A549 (cell line): ENCODE measurements at regions not wholly inside any gene's neighbourhood (a gene's known extent, or its start where the extent isn't known, plus 50 kb on each side); places are given as distances from the start of the nearest gene placed in this dataset.
A peak's percentile ranks its signal among the peaks of the same experiment; 100 is the strongest.

ENCODE experiments used
- ATAC-seq, 2 experiments: fragments of 200-7000 bp in 1 of 2; fragments of >200 bp in 1 of 2; cut with Nextera tagmentation in 1 of 2; cut with Tn5 transposase in 1 of 2; 3 replicates each; pipeline versions ENCODE4 v1.8.0 to v1.9.1; 2018 to 2020; ENCODE audit warnings: mild to moderate bottlenecking in 1 of 2, moderate library complexity in 1 of 2
- CTCF ChIA-PET: fragments of 300-600 bp; sonication (Branson Sonifier 250); formaldehyde crosslinking; extraction: SDS; loops from one replicate; lab custom pipeline; 2021; ENCODE audit warnings: antibody characterized with exemption, inconsistent platforms; lab: Yijun Ruan, JAX
- POLR2A ChIA-PET: fragments of 350-600 bp; formaldehyde crosslinking; extraction: SDS; loops from one replicate; lab custom pipeline; 2021; ENCODE audit warnings: antibody characterized with exemption, inconsistent platforms; lab: Yijun Ruan, JAX
- DNase-seq, 2 experiments: peaks; one replicate each; pipeline versions ENCODE4 v3.0.0 to v3.0.0-alpha.2; 2011 to 2016; ENCODE audit warnings: low read depth in 1 of 2, low spot score in 1 of 2
- FAIRE-seq: peaks from 2 replicates; lab custom pipeline; 2011; peaks lifted over from hg19 to GRCh38; lab: Jason Lieb, UNC
- H3K27ac ChIP-seq, 2 experiments: fragments of >200 bp; sonication (Bioruptor Twin); formaldehyde crosslinking; 3 replicates each; pipeline ENCODE4 v1.5.1; 2016 to 2017
- H3K4me1 ChIP-seq: fragments of >200 bp; sonication (Bioruptor Twin); formaldehyde crosslinking; 3 replicates; pipeline ENCODE4 v1.6.1; 2016
- H3K4me2 ChIP-seq: fragments of >200 bp; sonication (Bioruptor Twin); formaldehyde crosslinking; 3 replicates; pipeline ENCODE4 v1.6.1; 2016
- H3K4me3 ChIP-seq: fragments of >200 bp; sonication (Bioruptor Twin); formaldehyde crosslinking; 3 replicates; pipeline ENCODE4 v1.5.1; 2016
- H3K9me3 ChIP-seq: fragments of >200 bp; sonication (Bioruptor Twin); formaldehyde crosslinking; 3 replicates; pipeline ENCODE4 v1.6.1; 2016
- CBX8 ChIP-seq: fragments of 200-600 bp; sonication (generic); IDR thresholded peaks from 2 replicates; pipeline ENCODE4 v1.6.1; 2016
- CEBPB ChIP-seq, 2 experiments: fragments of >200 bp in 1 of 2; sonication (Bioruptor Twin) in 1 of 2; formaldehyde crosslinking in 1 of 2; IDR thresholded peaks; 2 replicates each; pipeline ENCODE4 v1.6.1; 2012 to 2016
- CHD2 ChIP-seq: fragments of 150-350 bp; IDR thresholded peaks from 2 replicates; pipeline ENCODE4 v1.6.1; 2014; ENCODE audit warnings: low read length; ENCODE audit not compliant: partially characterized antibody
- CHD4 ChIP-seq: fragments of 200-600 bp; sonication (generic); IDR thresholded peaks from 2 replicates; pipeline ENCODE4 v1.6.1; 2016; ENCODE audit warnings: antibody characterized with exemption, mild to moderate bottlenecking, borderline replicate concordance
- EHF ChIP-seq: fragments of 250-450 bp; sonication (Bioruptor Pico); IDR thresholded peaks from 2 replicates; pipeline ENCODE4 v1.5.0; 2020; ENCODE audit warnings: mild to moderate bottlenecking
- EP300 ChIP-seq, 2 experiments: fragments of >200 bp; sonication (Bioruptor Twin); formaldehyde crosslinking; IDR thresholded peaks; 2 replicates in 1 of 2; 3 replicates in 1 of 2; pipeline ENCODE4 v1.6.1; 2016 to 2017
- ESRRA ChIP-seq: fragments of 150-350 bp; IDR thresholded peaks from 2 replicates; pipeline ENCODE4 v1.6.1; 2014; ENCODE audit warnings: mild to moderate bottlenecking, low read length, borderline replicate concordance
- HEYL ChIP-seq: fragments of 250-450 bp; sonication (Bioruptor Pico); IDR thresholded peaks from 2 replicates; pipeline ENCODE4 v1.8.0; 2021; ENCODE audit warnings: mild to moderate bottlenecking, moderate library complexity
- JUN ChIP-seq, 2 experiments: fragments of >200 bp; sonication (Bioruptor Twin); formaldehyde crosslinking; IDR thresholded peaks; 2 replicates in 1 of 2; 3 replicates in 1 of 2; pipeline ENCODE4 v1.6.1; 2016 to 2017
- JUNB ChIP-seq: fragments of >200 bp; sonication (Bioruptor Twin); formaldehyde crosslinking; IDR thresholded peaks from 2 replicates; pipeline ENCODE4 v1.6.1; 2016
- KDM5A ChIP-seq: fragments of 200-600 bp; sonication (generic); IDR thresholded peaks from 2 replicates; pipeline ENCODE4 v1.6.1; 2016; ENCODE audit warnings: antibody characterized with exemption, mild to moderate bottlenecking
- MAFK ChIP-seq: fragments of 450-650 bp; IDR thresholded peaks from 2 replicates; pipeline ENCODE4 v1.6.1; 2014; ENCODE audit not compliant: partially characterized antibody
- NPAS2 ChIP-seq: fragments of 250-450 bp; sonication (Bioruptor Pico); IDR thresholded peaks from 2 replicates; pipeline ENCODE4 v1.8.0; 2022; ENCODE audit warnings: mild to moderate bottlenecking, moderate library complexity, borderline replicate concordance
- PHF8 ChIP-seq: fragments of 200-600 bp; sonication (generic); IDR thresholded peaks from 2 replicates; pipeline ENCODE4 v1.6.1; 2016; ENCODE audit warnings: low read depth, mild to moderate bottlenecking, antibody characterized with exemption, moderate library complexity, borderline replicate concordance
- POLR2A ChIP-seq: IDR thresholded peaks from 2 replicates; pipeline ENCODE4 v1.6.1; 2012; ENCODE audit warnings: mild to moderate bottlenecking, low read length
- RAD21 ChIP-seq, 2 experiments: fragments of >200 bp in 1 of 2; sonication (Bioruptor Twin) in 1 of 2; formaldehyde crosslinking in 1 of 2; IDR thresholded peaks in 1 of 2; conservative IDR thresholded peaks in 1 of 2; 2 replicates in 1 of 2; 3 replicates in 1 of 2; pipeline ENCODE4 v1.6.1; 2012 to 2018; ENCODE audit warnings: inconsistent platforms in 1 of 2
- RFX5 ChIP-seq: fragments of 450-650 bp; IDR thresholded peaks from 2 replicates; pipeline ENCODE4 v1.7.1; 2014; ENCODE audit warnings: antibody characterized with exemption, mild to moderate bottlenecking, moderate library complexity
- RNF2 ChIP-seq: fragments of 200-600 bp; sonication (generic); IDR thresholded peaks from 2 replicates; pipeline ENCODE4 v1.6.1; 2016; ENCODE audit warnings: low read depth, mild to moderate bottlenecking, antibody characterized with exemption, moderate library complexity, borderline replicate concordance
- TP53 ChIP-seq: fragments of 250-450 bp; sonication (Bioruptor Pico); IDR thresholded peaks from 2 replicates; pipeline ENCODE4 v1.5.0; 2021; ENCODE audit warnings: mild to moderate bottlenecking, moderate library complexity
- ZNF302 ChIP-seq: fragments of 250-450 bp; sonication (Bioruptor Pico); IDR thresholded peaks from 2 replicates; pipeline ENCODE4 v1.9.0; 2021; ENCODE audit warnings: inconsistent platforms, mild to moderate bottlenecking, moderate library complexity
- WGBS: methylation state at CpG from one replicate; pipeline ENCODE4 v1.1.6; 2017; ENCODE audit errors: missing lambda C conversion rate; 5-methylcytosine and 5-hydroxymethylcytosine counted together
- TF ChIP-seq, protein P1 (sequence below): fragments of >200 bp; sonication (Bioruptor Twin); formaldehyde crosslinking; IDR thresholded peaks from 2 replicates; pipeline ENCODE4 v1.6.1; 2016
- TF ChIP-seq, protein P2 (sequence below): fragments of >200 bp; sonication (Bioruptor Twin); formaldehyde crosslinking; IDR thresholded peaks from 3 replicates; pipeline ENCODE4 v1.6.1; 2016
- TF ChIP-seq, protein P3 (sequence below): fragments of 450-650 bp; IDR thresholded peaks from 2 replicates; pipeline ENCODE4 v1.6.1; 2014; ENCODE audit warnings: antibody characterized with exemption

DNA sequence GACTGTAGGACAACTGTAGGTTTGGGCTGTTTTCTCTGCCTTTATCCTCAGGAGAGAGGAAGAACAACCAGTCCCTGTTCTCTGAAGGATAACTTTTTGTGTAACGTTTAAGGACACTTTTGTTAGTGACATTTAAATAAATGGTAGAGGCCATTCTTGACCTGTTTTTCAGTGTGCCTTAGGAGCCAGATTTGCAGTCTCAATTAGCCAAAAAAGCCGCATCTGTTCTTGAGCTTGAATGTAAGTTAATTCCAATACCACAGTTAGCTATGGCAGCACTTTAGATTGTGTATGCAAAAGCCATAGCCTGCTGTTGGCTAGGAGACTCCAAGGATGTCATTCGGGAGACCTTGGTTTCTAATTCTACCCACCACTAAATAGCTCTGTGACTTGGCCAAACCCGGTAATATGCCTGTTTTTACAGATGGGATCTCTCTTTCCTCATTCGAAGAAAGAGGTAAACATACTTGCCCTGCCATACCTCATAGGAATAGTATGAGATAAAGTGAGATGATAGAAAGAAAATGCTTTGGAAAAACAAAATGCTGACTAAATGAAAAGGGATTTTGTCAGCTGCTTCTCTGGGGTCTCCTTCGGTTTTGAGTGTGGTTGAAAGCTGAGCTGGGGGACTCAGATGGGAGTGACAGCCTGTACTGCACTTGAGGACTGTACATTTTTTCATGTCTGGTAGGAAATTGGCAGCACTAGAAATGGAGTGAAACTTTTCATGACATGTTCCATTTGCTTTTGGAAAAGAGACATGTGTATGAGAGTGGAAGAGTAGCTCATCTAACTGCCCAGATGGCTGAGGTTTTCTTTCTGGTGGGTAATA lies 57.3 kb upstream of the ROPN1 start:
- no peaks in the 10 kb centered on the region for H3K4me1 ChIP-seq

DNA sequence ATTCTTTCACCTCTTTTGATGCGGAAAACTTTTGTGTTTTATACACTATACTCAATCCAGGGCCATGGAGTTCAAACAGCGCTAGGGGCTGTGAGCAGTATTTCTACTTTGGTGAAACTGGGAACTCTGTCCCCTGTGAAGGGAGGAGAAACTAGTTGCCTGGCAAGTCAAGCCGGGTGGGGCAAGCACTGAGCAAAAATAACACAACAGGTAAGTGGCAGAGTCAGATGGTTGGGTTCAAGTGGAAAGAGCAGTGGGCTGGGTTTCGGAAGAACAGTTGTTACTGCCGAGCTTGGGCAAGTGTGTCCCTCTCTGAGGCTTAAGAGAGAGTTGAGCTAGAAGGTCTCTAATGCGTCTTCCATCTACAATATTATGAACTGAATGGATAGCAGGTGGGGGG lies 59.7 kb upstream of the ROPN1 start:
- Histone ChIP-seq H3K4me1 (no peaks in the 10 kb centered on the region), H3K9me3 (0 out of 3 replicates have a peak, but pooled peaks cover 2% of the 10 kb centered on the region), H3K4me3 (no peak overlapping the region), H3K4me2 (no peak overlapping the region), H3K27ac (no peak overlapping the region)
- ATAC-seq = no peak
- no peak for DNase-seq
- FAIRE-seq = no peak
- POLR2A ChIA-PET = no interaction called here
- CTCF ChIA-PET = interaction anchor here (1.0 kb wide), 1 partner anchor 16 kb away, joined by 4 read pairs; no protein-coding TSS in a partner anchor
- TF ChIP-seq PHF8 (no peak), NPAS2 (no peak), ZNF302 (no peak), POLR2A (no peak), HEYL (no peak), CHD2 (no peak), RNF2 (no peak), JUN (IDR thresholded peaks at IDR 0.05) (no peak)
- TF ChIP-seq, protein P1, sequence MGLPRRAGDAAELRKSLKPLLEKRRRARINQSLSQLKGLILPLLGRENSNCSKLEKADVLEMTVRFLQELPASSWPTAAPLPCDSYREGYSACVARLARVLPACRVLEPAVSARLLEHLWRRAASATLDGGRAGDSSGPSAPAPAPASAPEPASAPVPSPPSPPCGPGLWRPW = no peak
- WGBS = 19% methylated on average over 6 of the region's 6 CpGs

More for the DNA sequence above, 57.3 kb upstream of the ROPN1 start:
- no peak overlapping the region for H3K27ac ChIP-seq
- POLR2A ChIA-PET = no interaction called here
- ATAC-seq (no peak), DNase-seq (no peak), FAIRE-seq (no peak)
- 9% methylated on average over 6 of the region's 6 CpGs for WGBS
- TF ChIP-seq JUNB (no peak), MAFK (peak; percentile 45), EP300 (IDR thresholded peaks at IDR 0.05) (no peak), KDM5A (no peak), EHF (CRISPR knock-in tag) (no peak)
- TF ChIP-seq, protein P2, sequence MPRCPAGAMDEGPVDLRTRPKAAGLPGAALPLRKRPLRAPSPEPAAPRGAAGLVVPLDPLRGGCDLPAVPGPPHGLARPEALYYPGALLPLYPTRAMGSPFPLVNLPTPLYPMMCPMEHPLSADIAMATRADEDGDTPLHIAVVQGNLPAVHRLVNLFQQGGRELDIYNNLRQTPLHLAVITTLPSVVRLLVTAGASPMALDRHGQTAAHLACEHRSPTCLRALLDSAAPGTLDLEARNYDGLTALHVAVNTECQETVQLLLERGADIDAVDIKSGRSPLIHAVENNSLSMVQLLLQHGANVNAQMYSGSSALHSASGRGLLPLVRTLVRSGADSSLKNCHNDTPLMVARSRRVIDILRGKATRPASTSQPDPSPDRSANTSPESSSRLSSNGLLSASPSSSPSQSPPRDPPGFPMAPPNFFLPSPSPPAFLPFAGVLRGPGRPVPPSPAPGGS = no peak
- H3K4me2 ChIP-seq = no peak overlapping the region
- 0 out of 3 replicates have a peak, but pooled peaks cover 2% of the 10 kb centered on the region for H3K9me3 ChIP-seq
- no peak overlapping the region for H3K4me3 ChIP-seq
- CTCF ChIA-PET = interaction anchor here (1.5 to 2.2 kb wide), 3 partner anchors 10 to 23 kb away, joined by 4 to 7 read pairs (median 6); partner anchors contain the start of gene KALRN

DNA sequence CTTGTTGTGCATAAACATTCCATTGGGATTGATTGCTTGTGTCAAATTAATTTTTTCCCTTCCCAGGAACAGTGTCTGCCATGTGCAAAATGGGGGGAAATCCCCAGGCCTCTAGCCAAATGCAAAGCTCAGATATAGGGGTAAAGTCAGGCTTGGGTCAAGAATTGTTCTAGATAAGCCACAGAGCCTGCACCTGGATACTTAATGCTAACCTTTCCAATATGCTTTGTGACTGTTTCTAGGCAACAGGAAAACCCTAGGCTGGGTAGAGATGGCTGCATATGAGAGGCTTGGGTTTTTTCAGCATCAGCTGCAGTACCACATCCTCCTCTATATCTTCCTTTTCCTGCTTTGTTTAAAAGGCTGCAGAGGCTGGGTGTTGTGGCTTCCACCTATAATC lies 61.9 kb upstream of the ROPN1 start:
- H3K4me3 ChIP-seq = no peak overlapping the region
- no peak for FAIRE-seq
- no peaks in the 10 kb centered on the region for H3K4me1 ChIP-seq
- ATAC-seq = no peak
- H3K9me3 ChIP-seq = no peaks in the 10 kb centered on the region
- H3K4me2 ChIP-seq = no peak overlapping the region
- no peak for DNase-seq
- TF ChIP-seq ESRRA (no peak), KDM5A (no peak), RFX5 (no peak), RAD21 (conservative IDR thresholded peaks at IDR 0.05 in 1 of 2, IDR thresholded peaks at IDR 0.05 in 1 of 2) (no peak), CHD2 (no peak), POLR2A (no peak), TP53 (CRISPR knock-in tag) (no peak), EHF (CRISPR knock-in tag) (no peak), CBX8 (no peak), CEBPB (IDR thresholded peaks at IDR 0.05) (no peak), CHD4 (no peak)
- TF ChIP-seq, protein P3, sequence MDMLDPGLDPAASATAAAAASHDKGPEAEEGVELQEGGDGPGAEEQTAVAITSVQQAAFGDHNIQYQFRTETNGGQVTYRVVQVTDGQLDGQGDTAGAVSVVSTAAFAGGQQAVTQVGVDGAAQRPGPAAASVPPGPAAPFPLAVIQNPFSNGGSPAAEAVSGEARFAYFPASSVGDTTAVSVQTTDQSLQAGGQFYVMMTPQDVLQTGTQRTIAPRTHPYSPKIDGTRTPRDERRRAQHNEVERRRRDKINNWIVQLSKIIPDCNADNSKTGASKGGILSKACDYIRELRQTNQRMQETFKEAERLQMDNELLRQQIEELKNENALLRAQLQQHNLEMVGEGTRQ = no peak
- ChIA-PET CTCF (interaction anchor here (1.3 kb wide), 1 partner anchor 26 kb away, joined by 4 read pairs; no protein-coding TSS in a partner anchor), POLR2A (no interaction called here)
- no peak overlapping the region for H3K27ac ChIP-seq
